ENCODE measurements at regions not wholly inside any gene's neighbourhood (a gene's known extent, or its start where the extent isn't known, plus 50 kb on each side); places are given as distances from the start of the nearest gene placed in this dataset.

DNA sequence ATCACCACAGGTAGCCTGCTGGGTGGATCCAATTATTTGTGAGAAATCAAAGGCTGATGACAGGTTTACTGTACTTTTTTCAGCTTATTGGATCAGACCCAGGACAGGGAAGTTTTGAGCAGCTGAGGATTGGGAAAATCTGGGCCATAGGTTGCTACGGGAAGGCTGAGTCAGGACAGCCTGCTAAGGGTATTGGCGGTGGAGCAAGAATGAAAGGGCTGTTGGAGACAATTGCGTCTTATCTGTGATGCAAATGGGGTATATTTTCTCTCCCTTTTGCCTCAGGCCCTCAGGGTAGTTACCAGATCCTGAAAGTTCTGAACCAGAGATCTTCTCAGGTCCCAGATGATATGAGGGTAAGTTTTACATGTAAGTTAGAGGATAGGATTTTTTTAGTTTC is 317.7 kb downstream of the EDEM1 start:
- TF ChIP-seq, protein P1, sequence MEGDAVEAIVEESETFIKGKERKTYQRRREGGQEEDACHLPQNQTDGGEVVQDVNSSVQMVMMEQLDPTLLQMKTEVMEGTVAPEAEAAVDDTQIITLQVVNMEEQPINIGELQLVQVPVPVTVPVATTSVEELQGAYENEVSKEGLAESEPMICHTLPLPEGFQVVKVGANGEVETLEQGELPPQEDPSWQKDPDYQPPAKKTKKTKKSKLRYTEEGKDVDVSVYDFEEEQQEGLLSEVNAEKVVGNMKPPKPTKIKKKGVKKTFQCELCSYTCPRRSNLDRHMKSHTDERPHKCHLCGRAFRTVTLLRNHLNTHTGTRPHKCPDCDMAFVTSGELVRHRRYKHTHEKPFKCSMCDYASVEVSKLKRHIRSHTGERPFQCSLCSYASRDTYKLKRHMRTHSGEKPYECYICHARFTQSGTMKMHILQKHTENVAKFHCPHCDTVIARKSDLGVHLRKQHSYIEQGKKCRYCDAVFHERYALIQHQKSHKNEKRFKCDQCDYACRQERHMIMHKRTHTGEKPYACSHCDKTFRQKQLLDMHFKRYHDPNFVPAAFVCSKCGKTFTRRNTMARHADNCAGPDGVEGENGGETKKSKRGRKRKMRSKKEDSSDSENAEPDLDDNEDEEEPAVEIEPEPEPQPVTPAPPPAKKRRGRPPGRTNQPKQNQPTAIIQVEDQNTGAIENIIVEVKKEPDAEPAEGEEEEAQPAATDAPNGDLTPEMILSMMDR (IDR thresholded peaks at IDR 0.05; ENCODE audit: extremely low read depth in 1 of 2, insufficient read depth in 1 of 2, low read depth in 1 of 2, low read length in 2 of 2) = no peak
- TF ChIP-seq MYC (IDR thresholded peaks at IDR 0.05; ENCODE audit: low read depth, low read length) = no peak

Measured in endothelial cell of umbilical vein (primary cell).